NCI-H1694 (cell line): ENCODE measurements at regions not wholly inside any gene's neighbourhood (a gene's known extent, or its start where the extent isn't known, plus 50 kb on each side); places are given as distances from the start of the nearest gene placed in this dataset.
"Not testable (repeated sequence)": the region's sequence is repeated elsewhere in the genome, so short reads cannot be mapped to it uniquely, and the experiment has no call there.

Source experiments
- DNase-seq: peaks from one replicate; lab custom pipeline; 2025; lab: John Stamatoyannopoulos, UW

GRCh38 chr2:16186661-16187481, 246.5 kb downstream of the MYCN start:
- DNase-seq = no peak

GRCh38 chr2:16185801-16186272, 245.5 kb downstream of the MYCN start:
- DNase-seq = no peak

- DNase-seq = no peak
Observed at GRCh38 chr2:16184945-16185660, 244.8 kb downstream of the MYCN start.

GRCh38 chr2:16184341-16184890, 244.1 kb downstream of the MYCN start:
- DNase-seq = no peak

GRCh38 chr2:16183345-16183744, 243.0 kb downstream of the MYCN start:
- DNase-seq = no peak

- DNase-seq = no peak
Observed at GRCh38 chr2:16182841-16183240, 242.5 kb downstream of the MYCN start.

- DNase-seq = not testable (repeated sequence)
Observed at GRCh38 chr2:16182311-16182815, 242.0 kb downstream of the MYCN start.

GRCh38 chr2:16181741-16182090, 241.4 kb downstream of the MYCN start:
- no peak for DNase-seq

- DNase-seq = no peak
Observed at GRCh38 chr2:16181062-16181740, 240.9 kb downstream of the MYCN start.

GRCh38 chr2:16180631-16181030, 240.3 kb downstream of the MYCN start:
- no peak for DNase-seq

- DNase-seq = no peak
Observed at GRCh38 chr2:16179701-16180416, 239.5 kb downstream of the MYCN start.

- DNase-seq = no peak
Observed at GRCh38 chr2:16178551-16179130, 238.3 kb downstream of the MYCN start.

GRCh38 chr2:16177671-16178180, 237.4 kb downstream of the MYCN start:
- no peak for DNase-seq

GRCh38 chr2:16176971-16177480, 236.7 kb downstream of the MYCN start:
- DNase-seq = no peak

GRCh38 chr2:16175247-16175825, 235.0 kb downstream of the MYCN start:
- DNase-seq = no peak

- DNase-seq = no peak
Observed at GRCh38 chr2:16174693-16175045, 234.3 kb downstream of the MYCN start.

GRCh38 chr2:16173893-16174692, 233.7 kb downstream of the MYCN start:
- no peak for DNase-seq

GRCh38 chr2:16172324-16173175, 232.2 kb downstream of the MYCN start:
- no peak for DNase-seq
